Hematopoietic multipotent progenitor cell (in vitro differentiated cells): ENCODE measurements at regions not wholly inside any gene's neighbourhood (a gene's known extent, or its start where the extent isn't known, plus 50 kb on each side); places are given as distances from the start of the nearest gene placed in this dataset.

Experiments used
- DNase-seq, 3 donors: peaks; one replicate each; pipeline ENCODE4 v3.0.0-alpha.2; 2011 to 2015; ENCODE audit warnings: low read depth in 2 of 3, low spot score in 2 of 3

- no peak for DNase-seq
Observed at GRCh38 chr1:177356674-177357435, 186.1 kb downstream of the BRINP2 start.

GRCh38 chr1:177355575-177355974 is 184.8 kb downstream of the BRINP2 start:
- no peak for DNase-seq

- DNase-seq: no peak
Observed at GRCh38 chr1:177354247-177354646, 183.5 kb downstream of the BRINP2 start.

GRCh38 chr1:177351361-177352108 is 180.8 kb downstream of the BRINP2 start:
- DNase-seq: no peak

GRCh38 chr1:177346790-177347359 is 176.1 kb downstream of the BRINP2 start:
- no peak for DNase-seq

- DNase-seq: no peak
Observed at GRCh38 chr1:177343445-177343844, 172.7 kb downstream of the BRINP2 start.

GRCh38 chr1:177341773-177342172 is 171.0 kb downstream of the BRINP2 start:
- no peak for DNase-seq

- DNase-seq: no peak
Observed at GRCh38 chr1:177340601-177341067, 169.9 kb downstream of the BRINP2 start.

- DNase-seq: no peak
Observed at GRCh38 chr1:177338376-177338775, 167.6 kb downstream of the BRINP2 start.

- DNase-seq: no peak
Observed at GRCh38 chr1:177334903-177335302, 164.1 kb downstream of the BRINP2 start.

- DNase-seq: no peak
Observed at GRCh38 chr1:177333936-177334595, 163.3 kb downstream of the BRINP2 start.
